CD4-positive, alpha-beta T cell (primary cell): ENCODE measurements at regions not wholly inside any gene's neighbourhood (a gene's known extent, or its start where the extent isn't known, plus 50 kb on each side); places are given as distances from the start of the nearest gene placed in this dataset.
"Not testable (repeated sequence)": the region's sequence is repeated elsewhere in the genome, so short reads cannot be mapped to it uniquely, and the experiment has no call there.

ENCODE experiments used
- ATAC-seq: fragments of 200-7000 bp; cut with Tn5 transposase; one replicate; pipeline ENCODE4 v1.10.0; 2022; ENCODE audit warnings: mild to moderate bottlenecking; ENCODE audit not compliant: poor library complexity
- CTCF ChIA-PET: fragments of 350-600 bp; sonication (Branson Sonifier 250); formaldehyde crosslinking; loops from one replicate; lab custom pipeline; 2021; ENCODE audit warnings: antibody characterized with exemption, inconsistent platforms; lab: Charles Lee
- POLR2A ChIA-PET: fragments of 350-600 bp; sonication (Branson Sonifier 250); formaldehyde crosslinking; loops from one replicate; lab custom pipeline; 2021; ENCODE audit warnings: antibody characterized with exemption, inconsistent platforms; lab: Charles Lee
- DNase-seq, 14 experiments: peaks; one replicate each; pipeline ENCODE4 v3.0.0-alpha.2; 2013 to 2020; ENCODE audit warnings: mixed read lengths in 2 of 14
- H3K27ac ChIP-seq, 2 donors: one replicate each; pipeline versions ENCODE4 v1.5.1 to v1.7.0; 2013; ENCODE audit warnings: low read length in 2 of 2, low read depth in 1 of 2, mild to moderate bottlenecking in 1 of 2
- H3K27me3 ChIP-seq, 2 experiments: 1 replicate in 1 of 2; 2 replicates in 1 of 2; pipeline versions ENCODE4 v1.6.1 to v1.7.0; 2013; ENCODE audit warnings: low read length in 2 of 2, control low read depth in 1 of 2, mild to moderate bottlenecking in 1 of 2, moderate library complexity in 1 of 2; ENCODE audit not compliant: insufficient read depth in 2 of 2, control insufficient read depth in 1 of 2
- H3K36me3 ChIP-seq: one replicate; pipeline ENCODE4 v1.6.1; 2013; ENCODE audit warnings: low read length, control low read depth; ENCODE audit not compliant: insufficient read depth
- H3K4me1 ChIP-seq: one replicate; pipeline ENCODE4 v1.6.1; 2013; ENCODE audit warnings: low read length, control low read depth; ENCODE audit not compliant: insufficient read depth
- H3K4me3 ChIP-seq: one replicate; pipeline ENCODE4 v1.5.1; 2013; ENCODE audit warnings: mild to moderate bottlenecking, low read length, moderate library complexity
- H3K9me3 ChIP-seq, 2 experiments: 1 replicate in 1 of 2; 2 replicates in 1 of 2; pipeline versions ENCODE4 v1.6.1 to v1.7.0; 2013; ENCODE audit warnings: low read length in 2 of 2, mild to moderate bottlenecking in 2 of 2, control low read depth in 1 of 2, moderate library complexity in 1 of 2; ENCODE audit not compliant: control insufficient read depth in 1 of 2, insufficient read depth in 1 of 2
- H3K27ac Mint-ChIP-seq: one replicate; pipeline ENCODE4 v1.8.0; 2020; ENCODE audit warnings: mixed read lengths
- H3K27me3 Mint-ChIP-seq: one replicate; pipeline ENCODE4 v1.8.0; 2021; ENCODE audit warnings: mixed read lengths
- H3K36me3 Mint-ChIP-seq: one replicate; pipeline ENCODE4 v1.8.0; 2021; ENCODE audit warnings: low read depth, mixed read lengths
- H3K4me1 Mint-ChIP-seq: one replicate; pipeline ENCODE4 v1.8.0; 2021; ENCODE audit warnings: low read depth, mixed read lengths
- H3K4me3 Mint-ChIP-seq: one replicate; pipeline ENCODE4 v1.8.0; 2020; ENCODE audit warnings: mild to moderate bottlenecking, mixed read lengths
- H3K9me3 Mint-ChIP-seq: one replicate; pipeline ENCODE4 v1.8.0; 2020; ENCODE audit warnings: mixed read lengths
- intact Hi-C, 2 experiments: fragments of 100-400 bp; cut with DNase I in 1 of 2; cut with micrococcal nuclease in 1 of 2; formaldehyde crosslinking; loops; one replicate each; pipeline versions ENCODE4 v1.15.1 to v1.9.0; 2023 to 2025; cut with DNase I, micrococcal nuclease

DNA sequence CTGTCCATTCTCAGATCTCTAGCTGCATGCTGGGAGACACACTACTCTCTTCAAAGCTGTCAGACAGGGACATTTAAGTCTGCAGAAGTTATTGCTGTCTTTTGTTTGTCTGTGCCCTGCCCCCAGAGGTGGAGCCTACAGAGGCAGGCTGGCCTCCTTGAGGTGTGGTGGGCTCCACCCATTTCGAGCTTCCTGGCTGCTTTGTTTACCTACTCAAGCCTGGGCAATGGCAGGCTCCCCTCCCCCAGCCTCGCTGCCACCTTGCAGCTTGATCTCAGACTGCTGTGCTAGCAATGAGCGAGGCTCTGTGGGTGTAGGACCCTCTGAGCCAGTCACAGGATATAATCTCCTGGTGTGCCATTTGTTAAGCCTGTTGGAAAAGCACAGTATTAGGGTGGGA lies 59.4 kb upstream of the NUDT11 start:
- DNase-seq, result peak in 1 of 14 experiments; percentile 9
- H3K4me1 ChIP-seq, H3K9me3 Mint-ChIP-seq, H3K4me1 Mint-ChIP-seq, H3K36me3 ChIP-seq, intact Hi-C loops, H3K4me3 ChIP-seq, H3K27ac ChIP-seq, ATAC-seq, H3K27me3 Mint-ChIP-seq, H3K36me3 Mint-ChIP-seq, POLR2A ChIA-PET, H3K9me3 ChIP-seq, H3K27ac Mint-ChIP-seq, CTCF ChIA-PET, H3K4me3 Mint-ChIP-seq, H3K27me3 ChIP-seq: not testable (repeated sequence)
